Right hindlimb (tissue), 1 donor: ENCODE measurements at regions not wholly inside any gene's neighbourhood (a gene's known extent, or its start where the extent isn't known, plus 50 kb on each side); places are given as distances from the start of the nearest gene placed in this dataset.

Experiments
- DNase-seq: peaks from one replicate; pipeline ENCODE4 v3.0.0-alpha.2; 2018

DNA sequence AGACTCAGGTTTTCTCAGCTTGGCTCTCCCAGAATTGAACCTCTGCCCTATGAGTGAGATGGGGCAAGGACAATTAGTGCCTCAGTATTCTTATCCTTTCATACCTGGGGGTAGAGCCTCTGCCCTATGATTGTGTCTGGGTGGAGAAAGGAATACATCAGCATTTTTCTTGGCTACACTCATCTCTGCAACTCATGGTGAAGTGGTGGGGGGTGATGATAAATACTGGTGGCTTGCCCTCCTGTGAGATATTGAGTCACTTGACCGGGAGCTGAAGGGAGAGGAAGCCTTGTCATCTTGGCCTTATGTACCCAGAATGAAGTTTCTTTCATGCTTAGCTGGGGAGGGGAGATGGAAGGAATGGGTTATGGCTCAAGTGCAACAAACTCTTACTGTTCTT lies 71.3 kb upstream of the ENOX2 start:
- no peak for DNase-seq

DNA sequence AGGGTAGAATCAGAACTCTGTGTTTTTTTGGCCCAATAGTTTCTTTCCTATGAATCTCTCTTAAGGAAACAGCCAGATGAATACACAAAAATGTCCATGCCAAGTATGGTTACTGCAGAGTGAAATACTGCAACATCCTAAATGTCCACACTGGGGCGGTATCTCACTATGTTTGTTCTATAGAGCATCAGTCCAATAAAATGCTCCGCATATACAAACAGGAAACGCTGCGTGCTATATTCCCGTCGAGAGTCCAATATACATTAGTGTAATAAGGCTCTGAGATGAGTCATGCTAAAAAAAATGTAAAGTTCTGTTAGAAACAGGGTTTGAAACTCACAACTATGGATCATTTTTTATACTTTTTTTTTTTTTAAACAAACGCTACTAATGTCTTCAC lies 72.9 kb upstream of the ENOX2 start:
- DNase-seq: peak; percentile 53

DNA sequence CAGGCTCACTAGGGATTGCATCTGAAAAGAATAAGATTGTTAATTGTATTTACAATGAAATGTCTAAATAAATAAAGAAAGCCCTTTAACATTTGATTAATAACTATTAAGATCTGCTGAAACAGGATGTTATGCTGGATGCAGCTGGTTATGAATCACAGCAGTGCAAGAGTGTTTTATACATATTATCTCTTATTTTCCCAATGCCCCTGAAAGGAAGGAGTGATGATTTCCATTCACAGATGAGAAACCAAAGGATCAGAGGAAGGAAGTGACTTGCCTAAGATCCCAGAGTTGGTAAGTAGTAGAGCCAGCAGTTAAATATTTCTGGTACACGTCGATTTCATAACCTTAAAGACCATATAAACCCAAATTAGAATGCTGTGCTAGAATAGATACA lies 76.3 kb upstream of the ARHGAP36 start:
- no peak for DNase-seq

DNA sequence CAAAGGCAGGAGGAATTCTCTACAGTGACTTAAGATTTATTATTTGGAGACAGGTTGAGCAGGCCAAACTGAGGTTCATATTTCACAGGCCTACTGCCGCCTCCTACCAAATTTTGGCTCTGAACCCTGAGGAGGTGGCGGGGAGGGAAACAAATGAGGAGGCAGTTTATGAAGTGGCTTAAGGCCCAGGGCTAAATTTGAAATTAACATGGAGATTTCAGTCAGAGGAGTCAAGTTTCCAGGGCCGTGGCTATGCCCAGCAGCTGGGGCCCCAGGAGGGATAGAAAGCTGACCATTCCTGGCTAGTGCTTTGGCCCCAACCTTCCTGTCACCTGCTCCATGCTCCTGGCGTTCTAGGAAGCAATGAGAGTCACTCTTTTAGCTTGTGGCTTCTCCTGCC lies 73.4 kb upstream of the ARHGAP36 start:
- peak; percentile 57 for DNase-seq

DNA sequence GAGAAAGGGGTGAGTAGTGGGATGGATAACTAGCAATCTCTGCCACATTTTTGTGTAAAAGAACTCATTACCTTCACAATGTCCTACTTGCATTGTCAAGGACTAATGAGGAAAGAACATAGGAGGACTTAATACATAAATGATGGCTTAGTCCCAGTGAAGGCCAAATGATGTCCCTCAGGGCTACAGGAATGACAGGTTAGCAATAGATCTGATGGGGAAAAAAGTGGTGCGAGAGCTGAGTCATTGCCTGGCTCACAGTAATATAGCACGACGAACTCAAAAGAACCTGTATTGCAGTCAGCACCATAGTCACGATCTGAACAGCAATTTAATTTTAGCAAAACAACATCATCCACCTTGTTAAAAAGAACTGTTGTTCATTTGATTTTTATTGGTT lies 70.9 kb upstream of the ARHGAP36 start:
- no peak for DNase-seq

DNA sequence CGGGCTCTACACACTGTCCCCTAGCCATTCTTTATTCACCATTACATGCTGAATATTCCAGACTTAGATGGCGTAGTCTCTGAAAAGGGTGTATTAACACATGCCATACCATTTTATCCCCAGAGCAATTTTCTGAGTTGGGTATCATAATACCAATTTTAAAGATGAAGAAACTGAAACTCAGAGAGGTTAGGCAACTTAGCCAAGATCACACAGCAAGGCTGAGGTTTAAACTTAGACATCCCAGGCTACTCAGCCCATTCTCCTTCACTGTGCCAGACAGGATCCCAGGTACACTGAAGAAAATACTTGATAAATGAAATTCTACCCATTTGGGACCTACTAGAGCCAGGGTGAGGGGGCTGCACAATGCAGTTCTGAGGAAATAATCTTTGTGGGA lies 67.4 kb upstream of the ARHGAP36 start:
- DNase-seq: no peak

DNA sequence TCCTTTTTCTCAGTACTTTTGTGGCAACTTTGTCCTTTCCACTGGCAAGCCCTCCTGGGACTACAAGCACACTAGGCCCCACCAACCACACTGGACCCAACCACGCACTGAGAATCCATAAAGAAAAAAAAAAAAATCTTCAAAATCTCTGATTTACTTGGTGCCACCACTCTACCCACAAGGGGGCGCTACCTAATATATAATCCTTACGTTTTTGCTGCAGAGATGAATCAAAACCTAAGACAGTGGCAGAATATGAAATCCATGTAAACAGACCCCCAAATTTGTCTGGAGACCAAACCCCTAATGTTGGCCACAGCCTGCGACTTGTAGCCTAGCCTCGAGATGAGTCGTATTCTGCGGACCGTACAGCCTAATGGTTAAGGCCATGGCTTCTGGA lies 63.5 kb upstream of the ARHGAP36 start:
- DNase-seq: no peak

DNA sequence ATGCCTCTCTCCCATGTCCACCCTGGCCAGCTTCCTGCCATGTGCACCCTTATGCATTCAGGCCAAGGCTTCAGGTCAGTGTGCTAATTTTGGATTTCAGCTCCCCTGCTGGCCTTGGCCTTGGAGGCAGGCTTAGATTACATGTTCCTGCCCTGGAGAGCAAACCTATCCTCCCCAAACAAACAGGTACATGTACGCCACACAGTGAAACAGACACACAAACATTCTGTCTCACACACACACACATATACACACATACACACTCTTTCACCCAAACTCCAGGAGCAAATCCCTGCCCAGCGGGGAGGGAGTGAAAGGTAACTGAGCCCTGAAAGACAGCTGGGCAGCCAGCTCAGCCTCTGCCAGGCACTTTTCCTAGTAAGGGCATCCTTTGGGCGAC lies 62.7 kb upstream of the ARHGAP36 start:
- DNase-seq: no peak

DNA sequence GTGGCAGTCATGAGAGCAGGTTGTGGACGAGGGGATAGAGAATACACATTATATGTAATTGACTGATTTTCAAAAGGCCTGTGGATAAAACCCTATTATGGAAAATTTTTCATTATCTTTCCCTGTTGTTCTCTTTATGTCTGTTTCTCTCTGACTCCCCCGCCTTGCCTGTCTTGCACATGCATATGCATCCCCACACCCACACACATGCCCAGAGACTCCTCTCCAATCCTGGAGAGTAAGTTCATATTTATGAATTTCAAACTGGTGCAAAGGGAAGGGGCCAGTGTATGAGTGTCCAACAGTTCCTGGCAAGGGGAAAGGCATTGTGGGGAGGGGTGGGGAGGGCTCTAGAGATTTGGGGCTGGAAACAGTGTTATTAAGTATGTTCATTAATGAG lies 60.8 kb upstream of the ARHGAP36 start:
- no peak for DNase-seq

DNA sequence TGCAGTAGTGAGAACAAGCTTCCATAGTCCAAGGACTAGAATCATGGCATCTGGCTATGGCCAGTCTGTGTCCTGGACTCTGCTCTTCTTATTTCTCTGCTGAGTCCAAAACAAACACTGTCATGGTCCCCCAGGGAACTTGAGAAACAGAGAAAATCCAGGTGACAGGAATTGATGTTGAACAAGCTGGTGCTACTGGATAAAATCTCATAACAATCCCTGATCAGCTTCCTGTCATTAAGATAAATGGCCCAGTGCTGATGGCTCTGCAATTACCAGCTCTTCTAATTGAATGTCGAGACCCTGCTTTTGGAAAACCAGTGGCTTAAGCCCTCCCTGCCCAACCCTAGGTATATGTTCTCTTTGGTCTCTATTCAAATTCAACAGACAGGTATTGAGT lies 58.8 kb upstream of the ARHGAP36 start:
- no peak for DNase-seq
